KMS-11 (cell line): ENCODE measurements at regions not wholly inside any gene's neighbourhood (a gene's known extent, or its start where the extent isn't known, plus 50 kb on each side); places are given as distances from the start of the nearest gene placed in this dataset.

Source experiments
- H2AFZ ChIP-seq: fragments of 200-600 bp; sonication (generic); 2 replicates; pipeline ENCODE4 v1.6.1; 2016; ENCODE audit warnings: antibody characterized with exemption, mixed run types, low read depth
- H3K27ac ChIP-seq: fragments of 200-600 bp; sonication (generic); 2 replicates; pipeline ENCODE4 v1.6.1; 2016; ENCODE audit warnings: mild to moderate bottlenecking, mixed run types
- H3K27me3 ChIP-seq: fragments of 200-600 bp; sonication (generic); 2 replicates; pipeline ENCODE4 v1.6.1; 2017; ENCODE audit warnings: mild to moderate bottlenecking, low read depth, mixed run types, moderate library complexity; ENCODE audit not compliant: insufficient read depth
- H3K36me3 ChIP-seq: fragments of 200-600 bp; sonication (generic); 2 replicates; pipeline ENCODE4 v1.6.1; 2017; ENCODE audit warnings: mild to moderate bottlenecking, mixed run types; ENCODE audit not compliant: insufficient read depth
- H3K4me1 ChIP-seq: fragments of 200-600 bp; sonication (generic); 2 replicates; pipeline ENCODE4 v1.6.1; 2016; ENCODE audit warnings: mild to moderate bottlenecking, low read depth, mixed run types; ENCODE audit not compliant: poor library complexity, severe bottlenecking
- H3K4me2 ChIP-seq: fragments of 200-600 bp; sonication (generic); 2 replicates; pipeline ENCODE4 v1.7.0; 2016; ENCODE audit warnings: mild to moderate bottlenecking, mixed run types
- H3K4me3 ChIP-seq: fragments of 200-600 bp; sonication (generic); IDR thresholded peaks from 2 replicates; pipeline ENCODE4 v1.6.1; 2017; ENCODE audit warnings: low read depth, low read length, mixed read lengths; ENCODE audit not compliant: insufficient read depth
- H3K79me2 ChIP-seq: fragments of 200-600 bp; sonication (generic); 2 replicates; pipeline ENCODE4 v1.6.1; 2016; ENCODE audit warnings: low read depth, mixed run types; ENCODE audit not compliant: insufficient read depth
- H3K9ac ChIP-seq: fragments of 200-600 bp; sonication (generic); 2 replicates; pipeline ENCODE4 v1.6.1; 2016; ENCODE audit warnings: mild to moderate bottlenecking, mixed run types
- H4K20me1 ChIP-seq: fragments of 200-600 bp; sonication (generic); 2 replicates; pipeline ENCODE4 v1.6.1; 2016; ENCODE audit warnings: mild to moderate bottlenecking, mixed run types; ENCODE audit not compliant: insufficient read depth
- TF ChIP-seq, protein P1 (sequence below): fragments of 200-600 bp; sonication (generic); conservative IDR thresholded peaks from 2 replicates; pipeline ENCODE4 v1.6.1; 2017; ENCODE audit warnings: low read depth, mild to moderate bottlenecking, antibody characterized with exemption, low read length, moderate library complexity, mixed read lengths

DNA sequence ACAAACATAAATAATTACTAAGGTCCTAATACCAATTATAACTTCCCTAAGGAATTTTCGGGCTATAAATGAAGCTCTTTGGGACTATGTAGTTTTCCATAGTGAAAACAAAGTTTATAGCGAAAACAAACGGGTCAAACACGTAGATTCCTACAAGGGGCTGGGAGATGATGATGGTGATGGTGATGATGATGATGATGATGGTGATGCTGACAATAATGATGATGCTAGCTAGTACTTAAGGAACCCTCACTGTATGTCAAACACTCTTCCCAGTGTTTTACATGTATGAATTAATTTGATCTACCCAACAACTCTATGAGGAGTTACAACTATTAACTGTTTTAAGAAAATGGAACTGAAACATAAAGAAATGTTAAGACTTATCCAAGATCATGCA is 63.7 kb upstream of the PIK3R1 start:
- H3K79me2 ChIP-seq: no peaks in the 10 kb centered on the region
- H2AFZ ChIP-seq: no peak overlapping the region
- no peaks in the 10 kb centered on the region for H4K20me1 ChIP-seq
- no peaks in the 10 kb centered on the region for H3K36me3 ChIP-seq
- no peak overlapping the region for H3K9ac ChIP-seq
- H3K4me3 ChIP-seq: no peak overlapping the region
- H3K4me2 ChIP-seq: no peak overlapping the region
- H3K27ac ChIP-seq: no peak overlapping the region
- no peaks in the 10 kb centered on the region for H3K27me3 ChIP-seq
- peaks cover 18% of the 10 kb centered on the region for H3K4me1 ChIP-seq
- TF ChIP-seq, protein P1, sequence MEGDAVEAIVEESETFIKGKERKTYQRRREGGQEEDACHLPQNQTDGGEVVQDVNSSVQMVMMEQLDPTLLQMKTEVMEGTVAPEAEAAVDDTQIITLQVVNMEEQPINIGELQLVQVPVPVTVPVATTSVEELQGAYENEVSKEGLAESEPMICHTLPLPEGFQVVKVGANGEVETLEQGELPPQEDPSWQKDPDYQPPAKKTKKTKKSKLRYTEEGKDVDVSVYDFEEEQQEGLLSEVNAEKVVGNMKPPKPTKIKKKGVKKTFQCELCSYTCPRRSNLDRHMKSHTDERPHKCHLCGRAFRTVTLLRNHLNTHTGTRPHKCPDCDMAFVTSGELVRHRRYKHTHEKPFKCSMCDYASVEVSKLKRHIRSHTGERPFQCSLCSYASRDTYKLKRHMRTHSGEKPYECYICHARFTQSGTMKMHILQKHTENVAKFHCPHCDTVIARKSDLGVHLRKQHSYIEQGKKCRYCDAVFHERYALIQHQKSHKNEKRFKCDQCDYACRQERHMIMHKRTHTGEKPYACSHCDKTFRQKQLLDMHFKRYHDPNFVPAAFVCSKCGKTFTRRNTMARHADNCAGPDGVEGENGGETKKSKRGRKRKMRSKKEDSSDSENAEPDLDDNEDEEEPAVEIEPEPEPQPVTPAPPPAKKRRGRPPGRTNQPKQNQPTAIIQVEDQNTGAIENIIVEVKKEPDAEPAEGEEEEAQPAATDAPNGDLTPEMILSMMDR: no peak

DNA sequence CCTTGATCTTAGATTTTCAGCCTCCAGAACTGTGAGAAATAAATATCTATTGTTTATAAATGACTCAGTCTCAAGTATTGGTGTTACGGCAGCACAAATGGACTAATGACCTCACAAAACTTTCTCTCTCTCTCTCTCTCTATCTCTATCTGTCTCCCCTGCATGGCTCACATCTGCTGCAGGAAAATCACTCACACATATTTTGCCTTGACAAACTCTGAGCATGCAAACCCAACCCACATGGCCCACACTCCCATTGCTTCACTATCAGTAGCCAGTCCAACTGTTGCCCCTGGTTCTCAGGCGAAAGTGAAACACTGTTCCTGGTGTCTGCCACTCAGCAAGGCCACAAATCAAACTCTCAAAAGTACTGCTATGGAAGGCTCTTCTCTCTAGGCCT is 66.4 kb upstream of the PIK3R1 start:
- H3K36me3 ChIP-seq: no peaks in the 10 kb centered on the region
- TF ChIP-seq, protein P1: no peak
- H3K27ac ChIP-seq: no peak overlapping the region
- no peaks in the 10 kb centered on the region for H3K79me2 ChIP-seq
- no peaks in the 10 kb centered on the region for H3K27me3 ChIP-seq
- peak overlapping the region; percentile 5; the same call in 1 of the 2 replicates for H3K4me2 ChIP-seq
- no peak overlapping the region for H3K9ac ChIP-seq
- peaks cover 21% of the 10 kb centered on the region for H3K4me1 ChIP-seq
- no peak overlapping the region for H2AFZ ChIP-seq
- H3K4me3 ChIP-seq: no peak overlapping the region
- H4K20me1 ChIP-seq: no peaks in the 10 kb centered on the region

DNA sequence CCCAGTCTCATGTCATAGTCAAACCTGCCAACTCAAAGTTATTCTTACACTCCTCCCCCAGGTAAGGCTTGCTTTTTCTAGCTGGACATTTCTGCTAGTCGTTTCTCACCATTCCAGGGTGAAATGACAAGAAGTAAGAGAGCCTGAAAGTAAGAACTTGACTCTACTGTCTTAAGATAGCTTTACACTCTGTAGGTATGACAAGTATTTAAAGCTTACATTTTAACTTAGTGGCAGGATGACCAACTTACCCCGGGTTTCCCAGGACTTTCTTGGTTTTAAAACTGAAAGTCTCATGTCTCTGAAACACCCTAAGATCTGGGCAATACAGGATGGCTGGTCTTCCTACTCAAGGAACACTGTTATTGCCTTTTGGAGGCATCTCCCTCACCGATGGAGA is 67.5 kb upstream of the PIK3R1 start:
- no peak overlapping the region for H3K9ac ChIP-seq
- H2AFZ ChIP-seq: no peak overlapping the region
- H4K20me1 ChIP-seq: no peaks in the 10 kb centered on the region
- TF ChIP-seq, protein P1: no peak
- H3K4me2 ChIP-seq: no peak overlapping the region
- H3K36me3 ChIP-seq: no peaks in the 10 kb centered on the region
- no peak overlapping the region for H3K27ac ChIP-seq
- H3K27me3 ChIP-seq: no peaks in the 10 kb centered on the region
- no peaks in the 10 kb centered on the region for H3K79me2 ChIP-seq
- no peak overlapping the region for H3K4me3 ChIP-seq
- peaks cover 23% of the 10 kb centered on the region for H3K4me1 ChIP-seq

DNA sequence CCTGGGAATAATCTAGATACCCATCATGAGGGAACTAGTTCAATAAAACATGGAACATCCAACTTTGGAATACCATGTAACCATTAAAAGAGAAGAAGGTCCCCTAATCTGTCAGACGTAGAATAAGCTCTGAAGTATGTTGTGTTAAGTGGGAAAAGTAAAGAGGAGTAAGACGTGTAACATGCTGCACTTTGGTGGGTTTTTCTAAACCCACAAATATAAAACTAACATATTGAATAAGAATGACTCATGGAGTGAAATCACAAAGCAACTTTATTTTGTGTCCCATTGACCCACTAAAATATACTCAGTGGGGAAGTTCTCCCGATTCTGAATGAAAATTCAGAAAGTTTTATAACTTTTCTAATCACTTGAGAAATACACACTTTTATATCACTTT is 67.9 kb upstream of the PIK3R1 start:
- H3K27me3 ChIP-seq: no peaks in the 10 kb centered on the region
- no peak overlapping the region for H2AFZ ChIP-seq
- no peak overlapping the region for H3K4me3 ChIP-seq
- peaks cover 25% of the 10 kb centered on the region for H3K4me1 ChIP-seq
- H4K20me1 ChIP-seq: no peaks in the 10 kb centered on the region
- H3K79me2 ChIP-seq: no peaks in the 10 kb centered on the region
- H3K36me3 ChIP-seq: no peaks in the 10 kb centered on the region
- H3K9ac ChIP-seq: no peak overlapping the region
- TF ChIP-seq, protein P1: no peak
- no peak overlapping the region for H3K4me2 ChIP-seq
- H3K27ac ChIP-seq: no peak overlapping the region
